NCI-H345 treated with DMSO at 0.1 percent for 48 hours (cell line): ENCODE measurements at regions not wholly inside any gene's neighbourhood (a gene's known extent, or its start where the extent isn't known, plus 50 kb on each side); places are given as distances from the start of the nearest gene placed in this dataset.

Experiments
- DNase-seq: peaks from one replicate; lab custom pipeline; 2025; ENCODE audit not compliant: unreplicated experiment; lab: John Stamatoyannopoulos, UW

GRCh38 chr14:101380512-101380911, 180.8 kb upstream of the DIO3 start:
- no peak for DNase-seq

- no peak for DNase-seq
Observed at GRCh38 chr14:101380940-101381339, 180.4 kb upstream of the DIO3 start.

- no peak for DNase-seq
Observed at GRCh38 chr14:101383737-101384338, 177.5 kb upstream of the DIO3 start.

- DNase-seq, result no peak
Observed at GRCh38 chr14:101394374-101394773, 166.9 kb upstream of the DIO3 start.

GRCh38 chr14:101395779-101396178, 165.5 kb upstream of the DIO3 start:
- no peak for DNase-seq

- DNase-seq, result no peak
Observed at GRCh38 chr14:101397206-101397605, 164.1 kb upstream of the DIO3 start.

- DNase-seq, result no peak
Observed at GRCh38 chr14:101398011-101398410, 163.3 kb upstream of the DIO3 start.

GRCh38 chr14:101399737-101400517, 161.4 kb upstream of the DIO3 start:
- DNase-seq, result no peak

- DNase-seq, result no peak
Observed at GRCh38 chr14:101400830-101401229, 160.5 kb upstream of the DIO3 start.

- no peak for DNase-seq
Observed at GRCh38 chr14:101402936-101403660, 158.2 kb upstream of the DIO3 start.

- DNase-seq, result no peak
Observed at GRCh38 chr14:101404426-101405170, 156.7 kb upstream of the DIO3 start.

- DNase-seq, result no peak
Observed at GRCh38 chr14:101405171-101405883, 156.0 kb upstream of the DIO3 start.

GRCh38 chr14:101406921-101407320, 154.4 kb upstream of the DIO3 start:
- DNase-seq, result no peak

- no peak for DNase-seq
Observed at GRCh38 chr14:101407328-101407727, 154.0 kb upstream of the DIO3 start.

GRCh38 chr14:101408077-101408831, 153.0 kb upstream of the DIO3 start:
- DNase-seq, result peak; percentile 41

GRCh38 chr14:101409006-101409543, 152.2 kb upstream of the DIO3 start:
- no peak for DNase-seq

- no peak for DNase-seq
Observed at GRCh38 chr14:101410126-101410525, 151.2 kb upstream of the DIO3 start.

- no peak for DNase-seq
Observed at GRCh38 chr14:101411151-101411550, 150.1 kb upstream of the DIO3 start.

- DNase-seq, result no peak
Observed at GRCh38 chr14:101411779-101412178, 149.5 kb upstream of the DIO3 start.

- DNase-seq, result no peak
Observed at GRCh38 chr14:101412739-101413138, 148.6 kb upstream of the DIO3 start.
